Islet precursor cell (in vitro differentiated cells): ENCODE measurements at regions not wholly inside any gene's neighbourhood (a gene's known extent, or its start where the extent isn't known, plus 50 kb on each side); places are given as distances from the start of the nearest gene placed in this dataset.
"Not testable (repeated sequence)": the region's sequence is repeated elsewhere in the genome, so short reads cannot be mapped to it uniquely, and the experiment has no call there.

Source experiments
- DNase-seq: peaks from one replicate; pipeline ENCODE4 v3.0.0-alpha.2; 2018

GRCh38 chr10:117792214-117792613, 249.7 kb downstream of the EMX2 start:
- peak; percentile 44 for DNase-seq

DNA sequence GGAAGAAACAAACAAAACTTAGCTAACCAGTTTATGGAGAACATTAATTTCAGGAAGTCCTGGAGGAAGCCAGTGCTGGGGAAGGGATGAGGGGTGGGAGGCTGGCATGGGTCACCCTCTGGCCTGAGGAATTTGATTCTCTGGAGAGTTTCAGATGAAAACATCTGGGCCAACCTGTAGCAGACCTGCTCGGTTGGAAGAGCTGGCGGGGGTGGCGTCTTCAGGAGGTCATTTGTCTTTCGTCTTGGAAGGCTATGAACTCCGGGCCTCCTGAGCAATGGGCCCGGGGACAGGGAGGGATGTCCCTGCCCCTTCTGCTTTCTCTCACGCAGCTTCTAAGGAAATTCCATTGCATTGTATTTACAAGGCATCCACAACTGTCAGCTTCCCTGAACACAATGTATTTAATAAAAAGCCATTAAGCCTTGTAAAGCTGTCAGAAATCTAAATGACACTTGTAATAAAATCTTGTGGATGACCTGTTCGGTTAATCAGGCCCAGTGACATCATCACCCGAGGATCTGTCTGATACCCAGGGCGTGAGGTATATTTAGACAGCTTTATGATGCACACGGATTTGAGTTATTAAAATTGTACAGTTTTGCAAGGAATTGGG, 250.5 kb downstream of the RAB11FIP2 start:
- DNase-seq, result no peak

DNA sequence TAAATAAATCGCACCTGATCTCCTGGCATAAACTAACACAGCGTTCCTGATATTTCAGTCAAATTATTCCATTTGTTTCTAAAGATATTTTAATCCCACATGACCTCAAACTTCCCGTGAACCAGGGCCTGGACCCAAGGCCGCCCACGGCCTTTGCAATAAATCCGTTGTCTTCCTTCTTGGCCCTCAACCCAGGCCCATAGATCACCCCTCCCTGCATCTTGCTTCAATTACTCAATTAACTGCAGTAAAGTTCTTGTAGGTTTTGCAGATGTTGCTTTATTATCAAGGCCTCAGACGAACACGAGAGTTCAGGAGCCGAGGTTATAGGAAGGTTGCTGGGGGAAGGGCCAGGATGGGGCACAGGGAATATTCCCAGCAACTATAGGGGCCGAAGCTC, 249.4 kb downstream of the RAB11FIP2 start:
- DNase-seq, result no peak

- DNase-seq, result no peak
These were observed 245.1 kb downstream of the RAB11FIP2 start for GRCh38 chr10:117801691-117802090.

- DNase-seq, result peak; percentile 38
These were observed 242.2 kb downstream of the RAB11FIP2 start for GRCh38 chr10:117804470-117805011.

DNA sequence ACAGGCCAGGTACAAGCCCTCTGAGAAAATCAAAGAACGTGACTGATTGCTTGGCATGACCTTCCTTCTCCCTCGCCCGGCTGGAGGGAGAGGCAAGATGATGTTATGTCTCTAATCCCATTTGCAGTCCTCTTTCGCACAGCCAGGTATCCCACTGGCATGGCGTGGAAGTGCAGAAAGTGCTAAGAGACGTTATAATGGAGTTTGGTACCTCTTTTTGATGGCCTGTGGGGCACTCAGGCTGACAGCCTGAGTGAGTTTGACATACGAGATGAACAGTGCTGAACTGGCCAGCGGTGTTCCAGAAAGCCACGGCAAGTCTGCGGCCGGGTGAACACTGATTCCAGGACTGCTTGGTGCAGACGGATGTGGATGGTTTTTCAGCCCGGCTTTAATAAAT, 241.6 kb downstream of the RAB11FIP2 start:
- DNase-seq, result peak; percentile 35

DNA sequence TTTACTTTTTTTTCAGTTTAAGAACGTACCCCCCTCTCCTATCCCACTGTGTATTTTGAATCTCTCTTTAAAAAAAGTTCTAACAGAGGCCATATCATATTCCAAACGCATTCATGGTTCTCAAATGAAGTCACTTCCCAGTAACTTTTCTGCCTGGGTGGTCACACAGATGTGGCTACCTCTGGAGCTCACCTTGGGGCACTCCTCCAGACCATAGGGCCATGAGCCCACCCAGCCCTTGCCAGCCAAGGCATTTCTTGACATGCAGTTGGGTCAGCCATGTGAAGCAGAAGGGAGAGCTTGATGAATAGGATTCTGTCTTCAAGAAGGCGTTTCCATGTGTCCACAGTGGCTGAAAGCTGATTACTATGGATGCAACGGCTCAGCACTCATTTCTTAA, 239.3 kb downstream of the RAB11FIP2 start:
- DNase-seq, result peak; percentile 12

GRCh38 chr10:117815816-117816215, 230.9 kb downstream of the RAB11FIP2 start:
- DNase-seq, result not testable (repeated sequence)

GRCh38 chr10:117817116-117817515, 229.6 kb downstream of the RAB11FIP2 start:
- DNase-seq, result no peak

DNA sequence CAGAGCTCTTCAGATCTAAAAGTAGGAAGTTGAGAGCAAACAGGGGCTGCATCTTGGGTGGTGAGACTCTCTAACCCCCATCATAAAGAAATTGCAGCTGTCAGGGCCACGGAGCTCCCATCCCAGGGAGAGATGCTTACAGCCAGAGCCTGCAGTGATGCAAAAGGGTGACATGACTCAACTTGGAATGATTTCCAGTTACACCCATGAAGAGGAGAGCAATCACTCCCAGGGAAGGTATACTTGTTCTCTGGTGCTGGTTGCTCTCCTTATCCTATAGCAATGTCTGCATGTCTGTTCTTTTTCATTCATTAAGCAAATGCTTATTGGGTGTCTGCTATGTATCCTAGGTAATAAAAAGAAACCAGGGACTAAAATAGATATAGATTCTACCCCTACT, 228.0 kb downstream of the RAB11FIP2 start:
- DNase-seq, result no peak

DNA sequence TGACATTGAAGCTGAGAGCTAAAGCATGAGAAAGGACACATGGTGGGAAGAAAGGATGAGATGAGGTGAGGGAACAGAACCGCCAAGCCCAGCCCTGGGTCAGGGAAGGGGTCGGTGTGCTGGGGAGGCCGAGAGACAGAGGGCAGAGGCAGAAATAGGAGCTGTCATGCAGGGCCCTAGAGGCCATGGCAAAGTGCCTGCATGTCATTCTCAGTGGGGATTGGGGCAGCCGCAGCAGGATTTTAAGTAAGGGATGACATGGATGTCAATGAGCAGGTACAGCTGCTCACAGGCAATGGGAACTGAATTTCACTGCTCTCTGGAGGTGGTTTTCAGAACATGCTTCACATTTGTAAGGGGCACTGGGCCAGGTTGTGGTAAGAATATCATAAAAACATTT, 227.4 kb downstream of the RAB11FIP2 start:
- DNase-seq, result peak; percentile 44

DNA sequence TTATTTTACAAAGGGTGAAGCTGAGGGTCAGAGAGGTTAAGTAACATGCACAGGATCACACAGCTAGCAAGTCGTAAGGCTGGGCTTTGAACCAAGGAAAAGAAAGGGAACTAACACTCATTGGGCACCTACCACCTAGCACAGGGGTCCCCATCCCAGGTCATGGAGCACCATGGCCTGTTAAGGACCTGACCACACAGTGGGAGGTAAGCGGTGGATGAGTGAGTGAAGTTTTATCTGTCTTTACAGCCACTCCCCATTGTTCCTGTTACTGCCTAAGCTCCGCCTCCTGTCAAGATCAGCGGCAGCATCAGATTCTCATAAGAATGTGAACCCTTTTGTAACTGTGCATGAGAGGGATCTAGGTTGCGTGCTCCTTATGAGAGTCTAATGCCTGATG, 222.8 kb downstream of the RAB11FIP2 start:
- DNase-seq, result no peak

- DNase-seq, result no peak
These were observed 216.5 kb downstream of the RAB11FIP2 start for GRCh38 chr10:117830205-117830604.

GRCh38 chr10:117830787-117831212, 215.9 kb downstream of the RAB11FIP2 start:
- no peak for DNase-seq

- not testable (repeated sequence) for DNase-seq
These were observed 207.9 kb downstream of the RAB11FIP2 start for GRCh38 chr10:117838500-117839498.

GRCh38 chr10:117856426-117856825, 190.3 kb downstream of the RAB11FIP2 start:
- not testable (repeated sequence) for DNase-seq

DNA sequence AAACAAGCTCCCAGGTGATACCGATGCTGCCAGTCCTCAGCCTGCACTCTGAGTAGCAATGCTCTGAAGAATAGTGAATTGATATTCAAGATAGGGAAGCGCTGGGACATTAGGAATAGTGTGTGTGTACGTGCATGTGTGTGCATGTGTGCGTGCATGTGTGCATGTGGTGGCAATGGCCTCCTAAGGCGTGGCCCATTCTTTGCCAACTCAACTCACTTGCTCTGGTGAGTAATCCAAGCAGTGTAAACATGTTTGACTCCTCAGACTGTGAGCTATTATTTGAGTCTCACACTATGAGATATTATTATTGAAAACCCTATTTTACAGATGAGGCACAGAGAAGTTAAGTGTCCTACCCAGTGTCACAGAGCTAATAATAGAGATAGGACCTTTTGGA, 186.6 kb downstream of the RAB11FIP2 start:
- DNase-seq, result no peak

GRCh38 chr10:117860823-117861222, 185.9 kb downstream of the RAB11FIP2 start:
- no peak for DNase-seq

DNA sequence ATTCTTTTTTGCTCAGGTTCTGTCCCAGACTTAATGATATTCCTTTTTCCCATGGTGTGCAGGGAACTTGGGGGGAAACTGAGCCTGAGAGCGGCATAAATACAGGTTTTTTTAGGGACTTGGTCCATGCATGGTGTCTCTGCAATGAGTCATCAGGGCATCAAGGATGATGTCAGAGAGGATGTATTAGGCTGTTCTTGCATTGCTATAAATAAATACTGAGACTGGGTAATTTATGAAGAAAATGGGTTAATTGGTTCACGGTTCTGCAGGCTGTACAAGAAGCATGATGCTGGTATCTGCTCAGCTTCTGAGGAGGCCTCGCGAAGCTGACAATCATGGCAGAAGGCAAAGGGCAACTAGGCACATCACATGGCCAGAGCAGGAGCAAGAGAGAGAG, 185.4 kb downstream of the RAB11FIP2 start:
- no peak for DNase-seq

- DNase-seq, result no peak
These were observed 183.0 kb downstream of the RAB11FIP2 start for GRCh38 chr10:117863771-117864170.

GRCh38 chr10:117865945-117866344, 180.8 kb downstream of the RAB11FIP2 start:
- DNase-seq, result no peak

DNA sequence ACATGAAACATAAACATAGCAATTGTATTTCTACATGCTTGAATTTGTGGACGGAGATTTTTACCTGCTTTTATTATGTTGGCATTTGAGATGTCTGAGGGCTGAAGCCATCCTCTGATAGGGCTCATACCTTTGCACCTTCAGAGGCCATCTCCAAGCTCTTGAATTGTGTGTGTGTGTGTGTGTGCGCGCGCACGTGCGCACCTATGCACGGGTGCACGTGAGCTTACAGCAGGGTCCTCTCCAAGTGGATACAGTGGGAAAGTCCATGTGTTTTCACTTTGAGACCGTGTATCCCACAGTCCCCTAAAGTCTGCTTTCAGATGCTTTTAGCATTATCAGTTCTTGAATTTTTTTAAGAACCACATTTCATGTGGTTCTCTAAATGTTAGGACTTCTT, 178.6 kb downstream of the RAB11FIP2 start:
- no peak for DNase-seq

DNA sequence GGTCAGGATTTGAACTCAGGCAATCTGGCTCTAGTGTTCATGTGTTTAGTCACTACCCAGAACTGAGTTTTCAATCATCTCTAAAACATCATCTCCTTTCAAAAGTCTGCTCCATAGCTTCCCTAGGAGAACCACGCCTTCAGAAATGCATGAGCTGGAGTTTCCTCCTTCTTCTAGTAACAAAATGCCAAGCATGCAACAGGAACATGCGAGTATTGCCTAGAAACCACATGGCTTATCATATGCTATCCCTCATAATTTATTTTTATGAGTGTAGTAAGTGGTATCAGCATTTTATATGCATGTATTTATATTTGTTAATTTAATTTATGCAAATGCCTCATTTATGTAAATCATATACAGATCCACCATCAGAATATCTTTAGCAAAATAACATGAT, 170.9 kb downstream of the RAB11FIP2 start:
- no peak for DNase-seq

- no peak for DNase-seq
These were observed 170.5 kb downstream of the RAB11FIP2 start for GRCh38 chr10:117876210-117876609.
